Glutamatergic neuron (in vitro differentiated cells): ENCODE measurements at regions not wholly inside any gene's neighbourhood (a gene's known extent, or its start where the extent isn't known, plus 50 kb on each side); places are given as distances from the start of the nearest gene placed in this dataset.

Experiments
- DNase-seq: peaks from one replicate; pipeline ENCODE4 v3.0.0; 2022
- H3K27ac Mint-ChIP-seq: one replicate; pipeline ENCODE4 v1.8.0; 2020; ENCODE audit warnings: mild to moderate bottlenecking, mixed read lengths, inconsistent platforms; ENCODE audit not compliant: unreplicated experiment
- H3K27me3 Mint-ChIP-seq: one replicate; pipeline ENCODE4 v1.8.0; 2020; ENCODE audit warnings: mild to moderate bottlenecking, moderate library complexity, mixed read lengths, inconsistent platforms; ENCODE audit not compliant: unreplicated experiment
- H3K36me3 Mint-ChIP-seq: one replicate; pipeline ENCODE4 v1.8.0; 2020; ENCODE audit warnings: mild to moderate bottlenecking, mixed read lengths, inconsistent platforms; ENCODE audit not compliant: unreplicated experiment
- H3K4me1 Mint-ChIP-seq: one replicate; pipeline ENCODE4 v1.8.0; 2020; ENCODE audit warnings: mild to moderate bottlenecking, low read depth, mixed read lengths, inconsistent platforms; ENCODE audit not compliant: unreplicated experiment
- H3K4me3 Mint-ChIP-seq: one replicate; pipeline ENCODE4 v1.8.0; 2020; ENCODE audit warnings: mild to moderate bottlenecking, mixed read lengths, inconsistent platforms; ENCODE audit not compliant: unreplicated experiment
- H3K9me3 Mint-ChIP-seq: one replicate; pipeline ENCODE4 v1.8.0; 2020; ENCODE audit warnings: mild to moderate bottlenecking, moderate library complexity, mixed read lengths, inconsistent platforms; ENCODE audit not compliant: unreplicated experiment
- CTCF ChIP-seq: fragments of 200-600 bp; sonication (generic); IDR thresholded peaks from one replicate; pipeline ENCODE4 v1.5.0; 2021; ENCODE audit not compliant: partially characterized antibody, unreplicated experiment

- no peak for TF ChIP-seq CTCF
- no peaks in the 10 kb centered on the region for H3K4me1 Mint-ChIP-seq
- DNase-seq, result no peak
- H3K4me3 Mint-ChIP-seq, result no peak overlapping the region
- H3K27me3 Mint-ChIP-seq, result peaks cover 3% of the 10 kb centered on the region
- H3K27ac Mint-ChIP-seq, result no peak overlapping the region
- peaks cover 13% of the 10 kb centered on the region for H3K36me3 Mint-ChIP-seq
- peaks cover 2% of the 10 kb centered on the region for H3K9me3 Mint-ChIP-seq
These were observed 180.3 kb upstream of the RGS18 start for GRCh38 chr1:191977874-191978506.

- Mint-ChIP-seq H3K27me3 (peaks cover 3% of the 10 kb centered on the region), H3K36me3 (peaks cover 8% of the 10 kb centered on the region), H3K4me3 (no peak overlapping the region), H3K9me3 (peaks cover 2% of the 10 kb centered on the region), H3K27ac (no peak overlapping the region), H3K4me1 (no peaks in the 10 kb centered on the region)
- TF ChIP-seq CTCF, result no peak
- no peak for DNase-seq
These were observed 173.4 kb upstream of the RGS18 start for GRCh38 chr1:191984856-191985255.

GRCh38 chr1:191992118-191992517, 166.1 kb upstream of the RGS18 start:
- TF ChIP-seq CTCF, result no peak
- Mint-ChIP-seq H3K27ac (no peak overlapping the region), H3K4me3 (no peak overlapping the region), H3K27me3 (no peaks in the 10 kb centered on the region), H3K9me3 (no peaks in the 10 kb centered on the region), H3K36me3 (no peaks in the 10 kb centered on the region), H3K4me1 (no peaks in the 10 kb centered on the region)
- no peak for DNase-seq

GRCh38 chr1:191993549-191993948, 164.7 kb upstream of the RGS18 start:
- DNase-seq, result no peak
- no peak overlapping the region for H3K27ac Mint-ChIP-seq
- H3K36me3 Mint-ChIP-seq, result no peaks in the 10 kb centered on the region
- no peaks in the 10 kb centered on the region for H3K27me3 Mint-ChIP-seq
- no peak overlapping the region for H3K4me3 Mint-ChIP-seq
- no peak for TF ChIP-seq CTCF
- H3K4me1 Mint-ChIP-seq, result no peaks in the 10 kb centered on the region
- no peaks in the 10 kb centered on the region for H3K9me3 Mint-ChIP-seq

GRCh38 chr1:192002063-192002462, 156.2 kb upstream of the RGS18 start:
- H3K9me3 Mint-ChIP-seq, result no peaks in the 10 kb centered on the region
- no peak overlapping the region for H3K27ac Mint-ChIP-seq
- no peaks in the 10 kb centered on the region for H3K4me1 Mint-ChIP-seq
- no peak overlapping the region for H3K4me3 Mint-ChIP-seq
- no peaks in the 10 kb centered on the region for H3K36me3 Mint-ChIP-seq
- DNase-seq, result no peak
- no peaks in the 10 kb centered on the region for H3K27me3 Mint-ChIP-seq
- TF ChIP-seq CTCF, result no peak
